ENCODE measurements at regions not wholly inside any gene's neighbourhood (a gene's known extent, or its start where the extent isn't known, plus 50 kb on each side); places are given as distances from the start of the nearest gene placed in this dataset.
"Not testable (repeated sequence)": the region's sequence is repeated elsewhere in the genome, so short reads cannot be mapped to it uniquely, and the experiment has no call there.

- DNase-seq (ENCODE audit: low spot score) = no peak
Measured at GRCh38 chr11:39462506-39462905, 1996.9 kb downstream of the LRRC4C start.

- no peak for DNase-seq (ENCODE audit: low spot score)
Measured at GRCh38 chr11:39461066-39461465, 1998.4 kb downstream of the LRRC4C start.

DNA sequence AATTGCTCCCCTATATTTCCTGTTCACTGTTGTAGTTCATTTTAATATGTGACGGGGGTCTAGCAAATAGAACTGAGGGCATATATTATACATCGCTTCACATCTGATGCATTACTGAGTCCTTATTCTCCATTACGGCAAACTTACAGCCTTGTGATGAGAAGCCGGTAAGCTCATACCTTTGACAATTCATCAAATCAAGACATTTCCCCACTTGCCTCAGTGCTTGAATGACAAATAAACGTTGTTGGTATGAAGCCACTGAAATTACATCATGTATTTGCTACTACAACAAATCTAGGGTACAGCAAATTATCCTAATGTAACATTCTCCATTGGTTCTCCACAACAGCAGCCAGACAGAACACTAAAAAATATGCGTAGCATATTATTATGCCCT lies 1999.8 kb downstream of the LRRC4C start:
- no peak for DNase-seq (ENCODE audit: low spot score)

DNA sequence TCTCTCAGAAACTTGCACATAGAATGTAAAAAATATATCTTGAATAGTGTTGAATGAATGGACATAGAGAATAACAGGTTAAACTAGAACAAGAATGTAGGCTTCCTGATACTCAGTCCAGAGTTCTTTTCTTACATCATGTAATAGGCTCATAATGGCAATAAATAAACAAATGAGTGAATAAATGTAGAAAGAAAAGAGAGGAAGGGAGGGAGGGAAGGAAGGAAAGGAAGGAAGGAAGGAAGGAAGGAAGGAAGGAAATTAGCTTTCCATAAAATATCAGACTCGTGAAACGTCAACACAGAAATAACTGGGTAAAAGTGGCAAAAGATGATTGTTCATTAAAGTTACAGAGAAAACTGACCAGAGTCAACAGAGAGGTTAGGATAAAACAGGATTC lies 2001.0 kb downstream of the LRRC4C start:
- DNase-seq (ENCODE audit: low spot score) = no peak

- no peak for DNase-seq (ENCODE audit: low spot score)
Measured at GRCh38 chr11:39443424-39444022, 2015.9 kb downstream of the LRRC4C start.

- no peak for DNase-seq (ENCODE audit: low spot score)
Measured at GRCh38 chr11:39442177-39442576, 2017.3 kb downstream of the LRRC4C start.

DNA sequence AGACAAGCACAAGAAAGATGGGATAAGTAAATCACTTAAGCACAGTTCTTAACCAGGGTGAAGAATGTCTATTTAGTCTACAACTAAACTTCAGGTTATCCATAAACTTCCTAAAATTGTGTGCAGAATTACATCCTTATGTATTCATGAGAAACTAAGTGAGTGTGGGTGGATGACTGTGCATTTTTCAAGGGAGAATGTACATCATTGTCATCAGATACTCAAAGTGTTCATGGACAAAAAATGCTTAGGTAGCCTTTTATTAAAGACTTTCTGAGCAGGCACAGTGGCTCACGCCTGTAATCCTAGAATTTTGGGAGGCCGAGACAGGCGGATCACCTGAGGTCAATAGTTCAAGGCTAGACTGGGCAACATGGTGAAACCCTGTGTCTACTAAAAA lies 2023.8 kb downstream of the LRRC4C start:
- DNase-seq (ENCODE audit: low spot score) = no peak

DNA sequence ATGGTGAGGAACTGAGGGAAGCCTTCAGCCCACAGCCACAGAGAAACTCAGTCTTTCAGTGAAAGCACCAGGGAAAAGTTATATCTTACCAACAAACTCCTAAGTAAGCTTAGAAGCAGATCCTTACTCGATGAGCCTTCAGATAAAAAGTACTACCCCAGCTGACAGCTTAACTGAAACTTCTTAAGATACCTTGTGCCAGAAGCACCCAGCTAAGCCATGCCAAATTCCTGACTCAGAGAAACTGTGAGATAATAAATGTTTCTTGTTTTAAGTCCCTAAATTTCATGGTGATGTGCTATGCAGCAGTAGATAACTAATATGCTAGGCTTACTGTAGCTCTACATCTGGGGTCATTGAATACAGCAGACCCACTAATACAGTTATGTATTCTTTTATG lies 2025.0 kb downstream of the LRRC4C start:
- no peak for DNase-seq (ENCODE audit: low spot score)

DNA sequence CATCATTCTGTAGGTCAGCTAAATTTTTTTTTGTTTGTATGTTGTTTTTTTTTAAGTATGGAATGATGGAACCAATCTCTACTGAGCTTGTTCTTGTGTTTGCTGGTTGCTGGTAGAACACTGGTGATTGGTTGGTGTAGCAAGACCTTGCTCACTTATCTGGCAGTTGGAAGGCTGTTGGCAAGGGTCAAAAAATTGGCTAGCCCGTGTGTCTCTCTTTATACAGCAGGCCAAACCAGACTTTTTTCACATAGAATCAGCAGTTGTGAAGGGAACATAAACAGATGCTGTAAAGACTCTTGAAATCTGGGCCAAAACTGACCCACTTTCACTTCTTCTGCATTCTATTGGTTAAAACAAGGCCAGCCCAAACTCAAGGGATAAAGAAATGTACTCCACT lies 2026.5 kb downstream of the LRRC4C start:
- DNase-seq (ENCODE audit: low spot score) = no peak

DNA sequence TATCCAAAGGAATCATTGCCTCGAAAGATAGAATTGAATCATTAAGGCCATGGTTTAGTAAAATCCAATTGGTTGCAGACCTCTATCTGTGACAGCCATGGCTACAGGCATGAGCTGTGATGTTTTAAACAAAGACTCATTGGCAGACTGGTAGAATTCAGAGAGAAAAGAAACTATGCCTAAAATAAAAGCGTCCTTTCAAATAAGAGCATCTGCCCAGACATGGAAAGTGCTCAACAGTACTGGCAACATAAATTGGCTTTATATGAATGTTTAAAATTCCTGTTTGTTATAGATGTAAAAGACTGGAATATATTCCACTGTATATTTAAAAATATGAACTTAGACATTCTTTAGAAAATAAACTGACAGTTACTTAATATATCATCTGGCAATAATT lies 2034.2 kb downstream of the LRRC4C start:
- no peak for DNase-seq (ENCODE audit: low spot score)

DNA sequence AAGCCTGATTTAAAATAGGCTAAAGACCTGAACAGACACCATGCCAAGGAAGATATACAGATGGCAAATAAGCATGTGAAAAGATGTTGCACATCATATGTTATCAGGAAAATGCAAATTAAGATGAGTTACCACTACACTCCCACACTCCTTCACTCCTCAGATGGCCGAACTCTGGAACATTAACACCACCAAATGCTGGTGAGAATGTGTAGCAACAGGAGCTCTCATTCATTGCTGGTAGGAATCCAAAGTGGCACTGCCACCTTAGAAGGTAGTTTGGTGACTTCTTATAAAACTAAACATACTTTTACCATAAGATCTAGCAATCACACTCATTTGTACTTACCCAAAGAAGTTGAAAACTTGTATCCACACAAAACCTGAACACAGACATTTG lies 2047.3 kb downstream of the LRRC4C start:
- DNase-seq (ENCODE audit: low spot score) = no peak

DNA sequence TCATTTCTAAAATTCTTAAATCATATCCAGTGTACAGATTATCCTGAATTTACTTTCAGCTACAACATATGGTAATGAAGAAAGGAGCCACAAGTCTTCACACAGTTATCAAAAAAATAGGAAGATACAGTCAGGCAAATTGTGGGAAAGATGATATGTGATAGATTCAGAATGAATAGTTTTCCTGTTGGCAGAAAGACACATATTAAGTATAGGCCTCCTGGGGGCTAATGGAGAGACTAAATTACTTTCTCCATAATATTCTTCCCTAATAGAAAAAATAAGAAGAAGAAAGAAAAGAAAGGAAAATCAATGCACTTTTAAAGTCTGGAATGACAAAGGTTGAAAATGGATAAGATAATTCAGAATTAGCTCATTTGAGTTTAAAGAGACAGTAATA lies 2073.5 kb downstream of the LRRC4C start:
- DNase-seq (ENCODE audit: low spot score) = no peak

DNA sequence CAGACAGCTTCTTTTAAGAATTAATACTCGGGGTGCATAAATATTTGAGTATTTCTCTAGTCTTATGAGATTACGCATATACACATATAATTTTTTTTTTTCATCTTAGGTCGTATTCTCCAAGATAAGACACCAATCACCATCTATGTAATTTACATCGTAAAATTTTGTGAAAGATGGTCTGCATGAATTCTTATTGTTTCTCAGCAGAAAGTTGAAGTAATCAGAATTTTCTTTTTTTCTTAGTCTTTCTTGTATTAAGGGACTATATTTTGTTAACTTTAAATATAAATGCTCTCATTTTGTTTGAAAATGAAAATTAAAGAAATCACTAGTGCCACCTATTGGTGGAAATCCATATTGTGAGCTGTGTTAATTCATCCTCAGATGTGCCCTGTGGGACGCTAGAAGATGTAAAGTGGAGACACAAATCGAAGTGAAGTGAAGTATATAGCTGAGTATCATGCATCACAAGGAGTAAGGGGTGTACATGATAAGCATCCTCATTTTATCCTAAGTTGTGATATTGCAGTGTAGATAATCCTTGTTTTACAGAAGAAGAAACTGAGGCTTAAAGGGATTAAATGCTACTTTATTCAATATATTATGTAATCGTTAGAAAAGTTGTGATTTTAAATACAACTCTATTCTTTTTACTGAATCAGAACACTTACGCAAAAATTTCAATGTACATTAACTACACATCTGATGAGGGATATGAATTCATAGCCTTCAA lies 2084.3 kb downstream of the LRRC4C start:
- no peak for DNase-seq (ENCODE audit: low spot score)

- DNase-seq (ENCODE audit: low spot score) = no peak
Measured at GRCh38 chr11:39367534-39367933, 2091.9 kb downstream of the LRRC4C start.

DNA sequence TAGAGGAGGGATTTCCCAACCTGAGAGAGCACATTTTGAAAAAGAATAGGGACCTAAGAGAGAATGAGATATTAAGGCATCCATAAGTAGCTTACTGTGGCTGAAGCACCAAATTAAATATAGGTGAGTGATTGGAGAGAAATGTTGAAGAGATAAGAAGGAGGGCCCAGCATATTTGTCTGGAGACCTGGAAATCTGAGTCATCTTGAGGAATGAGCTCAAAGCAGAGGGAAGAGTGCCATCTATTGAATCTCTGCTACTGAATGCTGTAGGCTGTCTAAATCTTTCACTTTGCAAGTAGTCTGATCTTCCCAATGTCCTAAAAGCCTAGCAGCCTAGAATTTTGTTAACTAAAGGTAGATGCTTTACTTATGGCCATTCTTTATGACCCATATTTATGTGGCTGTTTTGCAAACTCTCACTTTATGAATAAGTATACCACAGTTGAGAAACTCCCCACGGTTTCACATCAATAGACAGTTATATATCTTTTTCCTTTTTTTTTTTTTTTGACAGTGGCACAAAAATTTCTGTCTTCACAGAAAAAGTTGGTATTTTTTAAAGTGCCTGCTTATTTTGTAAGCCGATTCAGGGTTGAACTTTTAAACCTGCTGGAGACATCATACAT lies 2093.5 kb downstream of the LRRC4C start:
- no peak for DNase-seq (ENCODE audit: low spot score)

GRCh38 chr11:39363571-39363970 lies 2095.9 kb downstream of the LRRC4C start:
- DNase-seq (ENCODE audit: low spot score) = no peak

GRCh38 chr11:39361557-39361956 lies 2097.9 kb downstream of the LRRC4C start:
- no peak for DNase-seq (ENCODE audit: low spot score)

DNA sequence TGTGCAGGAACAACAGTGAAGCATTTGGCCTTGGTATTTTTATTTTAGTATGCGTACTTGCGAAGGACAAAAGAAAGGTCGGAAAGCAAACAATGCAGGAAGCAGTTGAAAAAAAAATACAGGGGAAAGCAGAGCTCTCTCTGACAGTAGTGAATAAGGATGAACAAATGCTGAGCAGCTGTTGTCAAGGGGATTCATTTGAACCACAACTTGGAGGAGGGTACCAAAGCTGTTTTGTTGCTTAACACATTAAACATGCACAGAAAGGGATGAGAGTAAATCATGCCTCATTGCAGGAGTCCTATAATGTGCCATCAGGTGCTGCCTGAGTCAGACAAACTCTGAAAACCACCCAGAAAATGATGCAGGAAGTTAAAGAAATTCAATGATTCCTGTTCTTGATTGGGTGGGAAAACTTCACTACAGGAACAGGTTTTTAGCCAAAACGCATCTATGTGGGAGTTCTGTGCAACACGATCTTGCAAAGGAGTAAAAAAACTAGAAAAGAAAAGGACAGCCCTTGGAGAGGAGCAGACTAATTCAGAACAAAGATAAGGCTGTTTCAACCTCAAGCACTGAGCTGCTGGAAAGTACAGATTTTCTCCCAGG lies 2113.5 kb downstream of the LRRC4C start:
- no peak for DNase-seq (ENCODE audit: low spot score)

- DNase-seq (ENCODE audit: low spot score) = no peak
Measured at GRCh38 chr11:39341461-39341860, 2118.0 kb downstream of the LRRC4C start.

GRCh38 chr11:39333006-39333405 lies 2126.4 kb downstream of the LRRC4C start:
- DNase-seq (ENCODE audit: low spot score) = not testable (repeated sequence)

GRCh38 chr11:39327302-39327701 lies 2132.2 kb downstream of the LRRC4C start:
- no peak for DNase-seq (ENCODE audit: low spot score)

DNA sequence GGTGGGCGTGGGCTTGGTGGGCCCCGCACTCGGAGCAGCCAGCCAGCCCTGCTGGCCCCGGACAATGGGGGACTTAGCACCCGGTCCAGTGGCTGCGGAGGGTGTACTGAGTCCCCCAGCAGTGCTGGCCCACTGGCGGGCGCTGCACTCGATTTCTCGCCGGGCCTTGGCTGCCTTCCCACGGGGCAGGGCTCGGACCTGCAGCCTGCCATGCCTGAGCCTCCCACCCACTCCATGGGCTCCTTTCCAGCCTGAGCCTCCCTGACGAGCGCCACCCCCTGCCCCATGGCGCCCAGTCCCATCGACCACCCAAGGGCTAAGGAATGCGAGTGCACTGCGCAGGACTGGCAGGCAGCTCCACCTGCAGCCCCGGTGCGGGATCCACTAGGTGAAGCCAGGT lies 2147.6 kb downstream of the LRRC4C start:
- not testable (repeated sequence) for DNase-seq (ENCODE audit: low spot score)
